SU-DHL-6 (cell line): ENCODE measurements at regions not wholly inside any gene's neighbourhood (a gene's known extent, or its start where the extent isn't known, plus 50 kb on each side); places are given as distances from the start of the nearest gene placed in this dataset.

Experiments
- EZH2phosphoT487 ChIP-seq: fragments of 200-600 bp; sonication (generic), shearing (Covaris generic); conservative IDR thresholded peaks from 2 replicates; pipeline ENCODE4 v1.6.1; 2018; ENCODE audit warnings: mild to moderate bottlenecking, antibody characterized with exemption, low read length, moderate library complexity, mixed read lengths
- TF ChIP-seq, protein P1 (sequence below): fragments of 200-600 bp; sonication (generic); IDR thresholded peaks from one replicate; pipeline ENCODE4 v1.5.1; 2017; ENCODE audit warnings: antibody characterized with exemption, mild to moderate bottlenecking, low read length, moderate library complexity; ENCODE audit not compliant: insufficient read depth, poor library complexity, severe bottlenecking

DNA sequence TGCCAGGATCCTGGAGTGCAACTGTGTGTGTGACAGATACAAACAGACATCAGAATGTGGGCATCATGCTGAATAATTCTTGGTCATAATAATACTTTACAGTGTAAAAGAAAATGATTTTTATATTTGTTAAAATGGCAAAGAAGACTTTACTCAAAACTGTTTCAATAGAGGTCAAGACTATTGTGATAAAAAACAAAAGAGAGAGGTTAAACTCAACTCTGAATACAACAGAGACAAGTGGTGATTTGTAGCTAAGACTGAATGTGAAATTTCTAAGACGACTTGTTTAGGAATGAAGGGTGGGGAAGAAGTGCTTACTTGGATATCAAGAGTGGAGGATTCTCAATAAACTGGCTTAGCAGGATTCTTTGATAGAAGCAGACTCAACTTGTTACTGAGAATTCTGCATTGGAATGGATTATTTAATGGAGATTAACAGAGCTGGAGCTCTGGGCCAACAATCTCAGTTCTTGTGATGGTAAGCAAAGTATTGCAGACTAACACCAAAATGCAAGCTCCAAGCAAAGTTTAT is 457.4 kb upstream of the CDH18 start:
- TF ChIP-seq, protein P1, sequence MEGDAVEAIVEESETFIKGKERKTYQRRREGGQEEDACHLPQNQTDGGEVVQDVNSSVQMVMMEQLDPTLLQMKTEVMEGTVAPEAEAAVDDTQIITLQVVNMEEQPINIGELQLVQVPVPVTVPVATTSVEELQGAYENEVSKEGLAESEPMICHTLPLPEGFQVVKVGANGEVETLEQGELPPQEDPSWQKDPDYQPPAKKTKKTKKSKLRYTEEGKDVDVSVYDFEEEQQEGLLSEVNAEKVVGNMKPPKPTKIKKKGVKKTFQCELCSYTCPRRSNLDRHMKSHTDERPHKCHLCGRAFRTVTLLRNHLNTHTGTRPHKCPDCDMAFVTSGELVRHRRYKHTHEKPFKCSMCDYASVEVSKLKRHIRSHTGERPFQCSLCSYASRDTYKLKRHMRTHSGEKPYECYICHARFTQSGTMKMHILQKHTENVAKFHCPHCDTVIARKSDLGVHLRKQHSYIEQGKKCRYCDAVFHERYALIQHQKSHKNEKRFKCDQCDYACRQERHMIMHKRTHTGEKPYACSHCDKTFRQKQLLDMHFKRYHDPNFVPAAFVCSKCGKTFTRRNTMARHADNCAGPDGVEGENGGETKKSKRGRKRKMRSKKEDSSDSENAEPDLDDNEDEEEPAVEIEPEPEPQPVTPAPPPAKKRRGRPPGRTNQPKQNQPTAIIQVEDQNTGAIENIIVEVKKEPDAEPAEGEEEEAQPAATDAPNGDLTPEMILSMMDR, result no peak
- no peak for TF ChIP-seq EZH2phosphoT487
